ENCODE measurements at regions not wholly inside any gene's neighbourhood (a gene's known extent, or its start where the extent isn't known, plus 50 kb on each side); places are given as distances from the start of the nearest gene placed in this dataset.
"Not testable (repeated sequence)": the region's sequence is repeated elsewhere in the genome, so short reads cannot be mapped to it uniquely, and the experiment has no call there.

GRCh38 chr11:44388828-44389657, 79.1 kb upstream of the ALX4 start:
- intact Hi-C loops (cut with micrococcal nuclease; ENCODE audit: unreplicated experiment) (no loop called here), in situ Hi-C loops (cut with HindIII; ENCODE audit: low pct_unique_long_range_greater_than_20kb, low sequenced_read_pairs) (no loop called here)
- Histone ChIP-seq H3K4me1 (ENCODE audit: control insufficient read depth, insufficient read depth, low read length) (no peaks in the 10 kb centered on the region), H3K4me3 (ENCODE audit: low read depth in 2 of 2, low read length in 2 of 2) (peak overlapping the region in 1 of 2 experiments; percentile 17; a peak in 2 of 4 replicates), H3K36me3 (ENCODE audit: control insufficient read depth, insufficient read depth, low read length) (no peaks in the 10 kb centered on the region), H3K27ac (ENCODE audit: low read length) (no peak overlapping the region), H3K9me3 (ENCODE audit: control insufficient read depth, insufficient read depth, low read depth, low read length) (no peaks in the 10 kb centered on the region), H3K27me3 (ENCODE audit: control insufficient read depth, insufficient read depth, low read length) (peaks cover 3% of the 10 kb centered on the region)
- no peak for DNase-seq (ENCODE audit: low read depth, low spot score)
- no TSS peak for BruUV-seq (replicated peaks)
- ChIA-PET POLR2A (interaction anchor here (0.6 kb wide), 1 partner anchor 1547 kb away, joined by 8 read pairs; no protein-coding TSS in a partner anchor), CTCF (interaction anchor here (0.8 kb wide), 1 partner anchor 259 kb away, joined by 9 read pairs; no protein-coding TSS in a partner anchor)
- TF ChIP-seq, protein P1, sequence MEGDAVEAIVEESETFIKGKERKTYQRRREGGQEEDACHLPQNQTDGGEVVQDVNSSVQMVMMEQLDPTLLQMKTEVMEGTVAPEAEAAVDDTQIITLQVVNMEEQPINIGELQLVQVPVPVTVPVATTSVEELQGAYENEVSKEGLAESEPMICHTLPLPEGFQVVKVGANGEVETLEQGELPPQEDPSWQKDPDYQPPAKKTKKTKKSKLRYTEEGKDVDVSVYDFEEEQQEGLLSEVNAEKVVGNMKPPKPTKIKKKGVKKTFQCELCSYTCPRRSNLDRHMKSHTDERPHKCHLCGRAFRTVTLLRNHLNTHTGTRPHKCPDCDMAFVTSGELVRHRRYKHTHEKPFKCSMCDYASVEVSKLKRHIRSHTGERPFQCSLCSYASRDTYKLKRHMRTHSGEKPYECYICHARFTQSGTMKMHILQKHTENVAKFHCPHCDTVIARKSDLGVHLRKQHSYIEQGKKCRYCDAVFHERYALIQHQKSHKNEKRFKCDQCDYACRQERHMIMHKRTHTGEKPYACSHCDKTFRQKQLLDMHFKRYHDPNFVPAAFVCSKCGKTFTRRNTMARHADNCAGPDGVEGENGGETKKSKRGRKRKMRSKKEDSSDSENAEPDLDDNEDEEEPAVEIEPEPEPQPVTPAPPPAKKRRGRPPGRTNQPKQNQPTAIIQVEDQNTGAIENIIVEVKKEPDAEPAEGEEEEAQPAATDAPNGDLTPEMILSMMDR (IDR thresholded peaks at IDR 0.05), result no peak
- no peak for ATAC-seq

DNA sequence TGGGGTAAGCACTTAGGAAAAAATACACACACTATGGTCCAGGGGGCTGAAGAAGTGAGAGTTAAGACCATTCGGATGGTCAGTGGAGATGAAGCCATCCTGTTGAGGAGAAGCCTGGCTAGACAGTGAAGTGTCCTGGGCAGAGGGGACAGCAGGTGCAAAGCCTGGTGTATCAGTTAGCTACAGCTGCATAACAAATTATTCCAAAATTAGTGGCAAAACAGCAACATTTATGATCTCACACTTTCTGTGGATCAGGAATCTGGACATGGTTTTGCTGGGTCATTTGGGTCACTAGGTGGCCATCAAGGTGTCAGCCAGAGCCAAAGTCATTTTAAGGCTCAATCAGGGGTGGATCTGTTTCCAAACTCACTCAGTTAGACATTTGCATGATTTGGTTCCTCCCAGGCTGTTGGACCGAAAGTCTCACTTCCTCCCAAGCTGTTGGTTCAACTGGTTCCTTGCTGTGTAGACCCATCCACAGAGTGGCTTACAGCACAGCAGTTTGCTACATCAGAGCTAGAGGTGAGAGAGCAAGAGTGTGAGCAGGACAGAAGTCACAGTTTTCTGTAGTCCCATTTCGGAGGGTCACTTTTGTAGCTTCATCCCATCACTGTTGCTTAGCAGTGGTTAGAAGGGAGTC, 80.1 kb upstream of the ALX4 start:
- DNase-seq (ENCODE audit: low read depth, low spot score), result no peak
- Histone ChIP-seq H3K27me3 (ENCODE audit: control insufficient read depth, insufficient read depth, low read length) (peaks cover 3% of the 10 kb centered on the region), H3K4me1 (ENCODE audit: control insufficient read depth, insufficient read depth, low read length) (no peaks in the 10 kb centered on the region), H3K27ac (ENCODE audit: low read length) (no peak overlapping the region), H3K4me3 (ENCODE audit: low read depth in 2 of 2, low read length in 2 of 2) (no peak overlapping the region), H3K9me3 (ENCODE audit: control insufficient read depth, insufficient read depth, low read depth, low read length) (no peaks in the 10 kb centered on the region), H3K36me3 (ENCODE audit: control insufficient read depth, insufficient read depth, low read length) (no peaks in the 10 kb centered on the region)
- no TSS peak for BruUV-seq (replicated peaks)
- in situ Hi-C loops (cut with HindIII; ENCODE audit: low pct_unique_long_range_greater_than_20kb, low sequenced_read_pairs) (no loop called here), intact Hi-C loops (cut with micrococcal nuclease; ENCODE audit: unreplicated experiment) (no loop called here)
- POLR2A ChIA-PET, result no interaction called here
- TF ChIP-seq POLR2AphosphoS5 (IDR thresholded peaks at IDR 0.05; ENCODE audit: low read depth, low read length) (no peak), SIN3A (IDR thresholded peaks at IDR 0.05; ENCODE audit: borderline replicate concordance, insufficient read depth, low read depth, low read length) (no peak), TCF7L2 (IDR thresholded peaks at IDR 0.05; ENCODE audit: low read depth, low read length) (no peak), REST (IDR thresholded peaks at IDR 0.05; ENCODE audit: insufficient read depth in 1 of 2, low read depth in 2 of 2, low read length in 1 of 2) (no peak)
- TF ChIP-seq, protein P1 (IDR thresholded peaks at IDR 0.05), result no peak
- CTCF ChIA-PET, result interaction anchor here (0.6 to 0.8 kb wide), 2 partner anchors 18 to 260 kb away, joined by 4 to 9 read pairs; no protein-coding TSS in a partner anchor
- ATAC-seq, result no peak

DNA sequence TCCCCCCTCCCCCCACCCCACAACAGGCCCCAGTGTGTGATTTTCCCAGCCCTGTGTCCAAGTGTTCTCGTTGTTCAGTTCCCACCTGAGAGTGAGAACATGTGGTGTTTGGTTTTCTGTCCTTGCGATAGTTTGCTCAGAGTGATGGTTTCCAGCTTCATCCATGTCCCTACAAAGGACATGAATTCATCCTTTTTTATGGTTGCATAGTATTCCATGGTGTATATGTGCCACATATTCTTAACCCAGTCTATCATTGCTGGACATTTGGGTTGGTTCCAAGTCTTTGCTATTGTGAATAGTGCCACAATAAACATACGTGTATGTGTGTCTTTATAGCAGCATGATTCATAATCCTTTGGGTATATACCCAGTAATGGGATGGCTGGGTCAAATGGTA, 81.1 kb upstream of the ALX4 start:
- H3K36me3 ChIP-seq (ENCODE audit: control insufficient read depth, insufficient read depth, low read length); H3K27ac ChIP-seq (ENCODE audit: low read length); H3K4me1 ChIP-seq (ENCODE audit: control insufficient read depth, insufficient read depth, low read length); POLR2A ChIA-PET; DNase-seq (ENCODE audit: low read depth, low spot score); BruUV-seq (replicated peaks); ATAC-seq; intact Hi-C loops (cut with micrococcal nuclease; ENCODE audit: unreplicated experiment); H3K9me3 ChIP-seq (ENCODE audit: control insufficient read depth, insufficient read depth, low read depth, low read length); CTCF ChIA-PET; H3K27me3 ChIP-seq (ENCODE audit: control insufficient read depth, insufficient read depth, low read length); in situ Hi-C loops (cut with HindIII; ENCODE audit: low pct_unique_long_range_greater_than_20kb, low sequenced_read_pairs); H3K4me3 ChIP-seq (ENCODE audit: low read depth in 2 of 2, low read length in 2 of 2): not testable (repeated sequence)

DNA sequence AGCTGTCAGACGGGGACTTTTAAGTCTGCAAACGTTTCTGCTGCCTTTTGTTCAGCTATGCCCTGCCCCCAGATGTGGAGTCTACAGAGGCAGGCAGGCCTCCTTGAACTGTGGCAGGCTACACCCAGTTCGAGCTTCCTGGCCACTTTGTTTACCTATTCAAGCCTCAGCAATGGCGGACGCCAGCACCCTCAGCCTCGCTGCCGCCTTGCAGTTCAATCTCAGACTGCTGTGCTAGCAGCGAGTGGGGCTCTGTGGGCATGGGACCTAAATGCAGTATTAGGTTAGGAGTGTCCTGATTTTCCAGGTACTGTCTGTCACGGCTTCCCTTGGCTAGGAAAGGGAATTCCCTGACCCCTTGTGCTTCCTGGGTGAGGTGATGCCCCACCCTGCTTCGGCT, 86.8 kb upstream of the ALX4 start:
- H3K27ac ChIP-seq (ENCODE audit: low read length); intact Hi-C loops (cut with micrococcal nuclease; ENCODE audit: unreplicated experiment); H3K36me3 ChIP-seq (ENCODE audit: control insufficient read depth, insufficient read depth, low read length); H3K4me3 ChIP-seq (ENCODE audit: low read depth in 2 of 2, low read length in 2 of 2); in situ Hi-C loops (cut with HindIII; ENCODE audit: low pct_unique_long_range_greater_than_20kb, low sequenced_read_pairs); DNase-seq (ENCODE audit: low read depth, low spot score); ATAC-seq; CTCF ChIA-PET; H3K4me1 ChIP-seq (ENCODE audit: control insufficient read depth, insufficient read depth, low read length); H3K27me3 ChIP-seq (ENCODE audit: control insufficient read depth, insufficient read depth, low read length); BruUV-seq (replicated peaks); H3K9me3 ChIP-seq (ENCODE audit: control insufficient read depth, insufficient read depth, low read depth, low read length); POLR2A ChIA-PET: not testable (repeated sequence)

Measured in Panc1 (cell line).